SKM-1 (cell line): ENCODE measurements at regions not wholly inside any gene's neighbourhood (a gene's known extent, or its start where the extent isn't known, plus 50 kb on each side); places are given as distances from the start of the nearest gene placed in this dataset.
"Not testable (repeated sequence)": the region's sequence is repeated elsewhere in the genome, so short reads cannot be mapped to it uniquely, and the experiment has no call there.

Experiments used
- DNase-seq: peaks from one replicate; lab custom pipeline; 2025; ENCODE audit not compliant: unreplicated experiment; lab: John Stamatoyannopoulos, UW

- DNase-seq = no peak
Observed at GRCh38 chr2:59830601-59831000, 722.9 kb downstream of the BCL11A start.

- no peak for DNase-seq
Observed at GRCh38 chr2:59827677-59828076, 725.8 kb downstream of the BCL11A start.

- no peak for DNase-seq
Observed at GRCh38 chr2:59826177-59826576, 727.3 kb downstream of the BCL11A start.

- DNase-seq = no peak
Observed at GRCh38 chr2:59824314-59824713, 729.1 kb downstream of the BCL11A start.

- DNase-seq = no peak
Observed at GRCh38 chr2:59816075-59816474, 737.4 kb downstream of the BCL11A start.

- DNase-seq = not testable (repeated sequence)
Observed at GRCh38 chr2:59810283-59810682, 743.2 kb downstream of the BCL11A start.

- no peak for DNase-seq
Observed at GRCh38 chr2:59806486-59806885, 747.0 kb downstream of the BCL11A start.

- DNase-seq = no peak
Observed at GRCh38 chr2:59804732-59805131, 748.7 kb downstream of the BCL11A start.

GRCh38 chr2:59803586-59803985 is 749.9 kb downstream of the BCL11A start:
- DNase-seq = no peak

GRCh38 chr2:59798687-59799232 is 754.7 kb downstream of the BCL11A start:
- no peak for DNase-seq

- DNase-seq = no peak
Observed at GRCh38 chr2:59791004-59791618, 762.3 kb downstream of the BCL11A start.

GRCh38 chr2:59790186-59791003 is 763.1 kb downstream of the BCL11A start:
- no peak for DNase-seq

GRCh38 chr2:59789523-59789922 is 763.9 kb downstream of the BCL11A start:
- no peak for DNase-seq

GRCh38 chr2:59787095-59787494 is 766.4 kb downstream of the BCL11A start:
- no peak for DNase-seq

GRCh38 chr2:59786684-59787083 is 766.8 kb downstream of the BCL11A start:
- DNase-seq = no peak

GRCh38 chr2:59779571-59779970 is 773.9 kb downstream of the BCL11A start:
- no peak for DNase-seq

- DNase-seq = no peak
Observed at GRCh38 chr2:59777120-59777519, 776.3 kb downstream of the BCL11A start.

- DNase-seq = no peak
Observed at GRCh38 chr2:59776726-59777008, 776.8 kb downstream of the BCL11A start.

- no peak for DNase-seq
Observed at GRCh38 chr2:59774821-59775433, 778.5 kb downstream of the BCL11A start.

GRCh38 chr2:59770651-59771050 is 782.8 kb downstream of the BCL11A start:
- no peak for DNase-seq

- no peak for DNase-seq
Observed at GRCh38 chr2:59761966-59762365, 791.5 kb downstream of the BCL11A start.

- no peak for DNase-seq
Observed at GRCh38 chr2:59756150-59756549, 797.3 kb downstream of the BCL11A start.
